Thyroid gland (tissue), 4 donors: ENCODE measurements at regions not wholly inside any gene's neighbourhood (a gene's known extent, or its start where the extent isn't known, plus 50 kb on each side); places are given as distances from the start of the nearest gene placed in this dataset.
A peak's percentile ranks its signal among the peaks of the same experiment; 100 is the strongest.
"Not testable (repeated sequence)": the region's sequence is repeated elsewhere in the genome, so short reads cannot be mapped to it uniquely, and the experiment has no call there.

Source experiments
- DNase-seq, 2 donors: peaks; one replicate each; pipeline ENCODE4 v3.0.0-alpha.2; 2019
- H3K27ac ChIP-seq, 3 donors: fragments of 200-600 bp; sonication (generic); 1 replicate in 2 of 3; 2 replicates in 1 of 3; pipeline ENCODE4 v1.5.1; 2016 to 2019; ENCODE audit warnings: mild to moderate bottlenecking in 1 of 3, moderate library complexity in 1 of 3
- H3K27me3 ChIP-seq: fragments of 200-600 bp; sonication (generic); one replicate; pipeline ENCODE4 v1.5.1; 2019
- H3K36me3 ChIP-seq, 2 donors: fragments of 200-600 bp; sonication (generic); one replicate each; pipeline ENCODE4 v1.5.1; 2016 to 2019
- H3K4me1 ChIP-seq, 2 donors: fragments of 200-600 bp; sonication (generic); one replicate each; pipeline ENCODE4 v1.5.1; 2017 to 2019
- H3K4me3 ChIP-seq, 3 donors: fragments of 200-600 bp; sonication (generic); replicated peaks in 1 of 3; 1 replicate in 2 of 3; 2 replicates in 1 of 3; pipeline ENCODE4 v1.5.1; 2016; ENCODE audit warnings: mild to moderate bottlenecking in 1 of 3
- H3K9me3 ChIP-seq: fragments of 200-600 bp; sonication (generic); one replicate; pipeline ENCODE4 v1.5.1; 2017
- POLR2A ChIP-seq, 2 donors: fragments of 450-650 bp; IDR thresholded peaks; one replicate each; pipeline ENCODE4 v1.6.1; 2017; ENCODE audit warnings: antibody characterized with exemption in 2 of 2, mild to moderate bottlenecking in 2 of 2, moderate library complexity in 1 of 2
- WGBS, 2 donors: methylation state at CpG; one replicate each; pipeline ENCODE4 v1.1.5; 2017; 5-methylcytosine and 5-hydroxymethylcytosine counted together
- intact Hi-C: fragments of 100-400 bp; cut with DNase I; formaldehyde crosslinking; loops from one replicate; pipeline ENCODE4 v1.15.1; 2023
- TF ChIP-seq, protein P1 (sequence below), 6 experiments: fragments of 200-600 bp in 3 of 6; fragments of 450-650 bp in 3 of 6; sonication (generic) in 3 of 6; IDR thresholded peaks; one replicate each; pipeline ENCODE4 v1.5.1; 2016 to 2019; ENCODE audit warnings: antibody characterized with exemption in 6 of 6, mild to moderate bottlenecking in 2 of 6, inconsistent platforms in 1 of 6, moderate library complexity in 1 of 6

DNA sequence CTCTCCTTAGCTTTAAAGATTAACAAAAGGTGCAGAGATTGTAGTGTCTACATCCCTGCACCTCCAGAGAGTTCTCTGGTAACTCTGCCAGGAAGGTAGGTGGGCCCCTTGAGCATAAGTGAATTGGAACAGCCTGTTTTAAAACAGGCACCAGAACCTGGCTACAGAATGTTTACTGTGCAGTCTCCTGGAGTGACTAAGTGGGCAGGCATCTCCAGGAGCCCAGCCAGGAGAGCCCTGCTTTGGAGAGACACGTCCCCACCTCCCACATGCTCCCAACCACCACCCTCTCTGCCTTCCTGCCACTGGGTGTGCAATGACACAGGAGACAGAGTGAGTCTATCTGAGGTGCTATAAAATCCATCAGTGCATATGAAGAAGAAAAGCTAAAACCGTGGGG, 110.3 kb upstream of the EYA4 start:
- WGBS, 2 donors, result 37 to 56% methylated on average over 2 of the region's 2 CpGs
- H3K27ac ChIP-seq, result no peak overlapping the region
- intact Hi-C loops, result no loop called here
- no peak overlapping the region for H3K4me3 ChIP-seq
- no peaks in the 10 kb centered on the region for H3K36me3 ChIP-seq
- no peaks in the 10 kb centered on the region for H3K27me3 ChIP-seq
- H3K4me1 ChIP-seq, result peaks cover 6 to 10% of the 10 kb centered on the region in 2 donors
- TF ChIP-seq, protein P1, sequence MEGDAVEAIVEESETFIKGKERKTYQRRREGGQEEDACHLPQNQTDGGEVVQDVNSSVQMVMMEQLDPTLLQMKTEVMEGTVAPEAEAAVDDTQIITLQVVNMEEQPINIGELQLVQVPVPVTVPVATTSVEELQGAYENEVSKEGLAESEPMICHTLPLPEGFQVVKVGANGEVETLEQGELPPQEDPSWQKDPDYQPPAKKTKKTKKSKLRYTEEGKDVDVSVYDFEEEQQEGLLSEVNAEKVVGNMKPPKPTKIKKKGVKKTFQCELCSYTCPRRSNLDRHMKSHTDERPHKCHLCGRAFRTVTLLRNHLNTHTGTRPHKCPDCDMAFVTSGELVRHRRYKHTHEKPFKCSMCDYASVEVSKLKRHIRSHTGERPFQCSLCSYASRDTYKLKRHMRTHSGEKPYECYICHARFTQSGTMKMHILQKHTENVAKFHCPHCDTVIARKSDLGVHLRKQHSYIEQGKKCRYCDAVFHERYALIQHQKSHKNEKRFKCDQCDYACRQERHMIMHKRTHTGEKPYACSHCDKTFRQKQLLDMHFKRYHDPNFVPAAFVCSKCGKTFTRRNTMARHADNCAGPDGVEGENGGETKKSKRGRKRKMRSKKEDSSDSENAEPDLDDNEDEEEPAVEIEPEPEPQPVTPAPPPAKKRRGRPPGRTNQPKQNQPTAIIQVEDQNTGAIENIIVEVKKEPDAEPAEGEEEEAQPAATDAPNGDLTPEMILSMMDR (IDR thresholded peaks at IDR 0.05), result peak in 2 of 6 experiments; percentile 17 to 27
- no peak for TF ChIP-seq POLR2A (IDR thresholded peaks at IDR 0.05)
- peak; percentile 83 to 92 for DNase-seq
- no peaks in the 10 kb centered on the region for H3K9me3 ChIP-seq

DNA sequence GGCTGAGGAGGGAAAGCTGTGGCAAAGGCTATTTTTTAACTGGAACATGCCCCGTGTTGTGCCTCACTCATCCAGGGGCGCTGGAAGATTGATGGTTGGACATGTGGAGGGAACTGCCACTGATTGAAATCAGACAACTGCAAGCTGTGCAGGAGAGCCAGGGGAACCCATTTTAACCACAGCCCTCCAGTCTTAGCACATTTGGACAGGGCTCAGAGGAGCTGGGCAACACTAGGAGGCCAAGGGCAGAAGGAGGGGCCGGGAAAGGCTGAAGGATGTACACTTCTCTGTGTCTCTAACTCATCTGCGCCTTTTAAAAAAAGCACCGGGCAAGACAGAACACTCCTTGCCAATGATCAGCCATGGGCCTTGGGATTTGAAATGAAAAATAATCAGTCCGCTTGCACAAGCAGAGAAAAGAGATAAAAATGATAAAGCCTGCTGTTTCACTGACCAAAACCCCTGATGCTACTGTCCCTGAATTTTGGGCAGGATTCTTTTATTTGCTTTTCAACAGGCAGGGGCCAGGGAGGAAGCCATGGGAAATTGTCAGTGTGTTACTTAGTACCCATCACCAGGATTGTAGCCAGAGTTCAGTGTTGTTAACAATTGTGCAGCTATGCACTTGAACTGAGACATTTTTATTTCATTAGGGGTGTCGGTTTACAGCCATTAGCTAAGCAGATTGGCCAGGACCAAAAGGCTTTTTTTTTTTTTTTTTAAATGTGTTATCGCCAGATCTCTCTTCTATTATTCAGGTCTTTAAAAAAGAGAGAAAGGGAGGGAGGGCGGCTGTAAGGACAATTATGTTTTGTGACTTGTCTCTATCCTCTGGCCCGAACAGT, 109.3 kb upstream of the EYA4 start:
- peak overlapping the region in 1 of 3 donors; percentile 20 for H3K27ac ChIP-seq
- WGBS, 2 donors, result 77 to 90% methylated on average over 10 of the region's 10 CpGs

DNA sequence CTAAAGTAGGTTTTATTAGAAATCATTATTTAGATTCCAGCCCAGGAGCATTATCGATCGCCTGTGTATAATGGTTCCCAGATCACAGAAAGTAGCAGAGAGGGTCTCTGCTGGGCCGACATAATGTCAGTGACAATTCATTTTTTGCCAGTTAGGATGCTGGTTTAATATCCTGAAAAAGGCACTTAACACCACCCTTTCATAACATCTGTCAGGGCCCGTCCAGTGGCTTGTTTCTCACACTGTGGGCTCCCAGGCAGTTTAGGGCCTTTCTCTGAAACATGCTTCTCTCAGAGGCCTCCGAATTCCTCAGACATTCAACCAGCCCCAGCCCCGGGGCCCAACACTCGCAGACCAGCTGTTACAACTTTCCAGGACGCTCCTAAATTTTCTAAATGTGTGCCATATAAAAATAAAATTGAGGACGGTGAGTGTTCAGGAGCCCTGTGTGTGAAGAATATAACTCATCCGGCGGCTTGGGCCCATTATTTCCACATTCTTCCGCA, 108.6 kb upstream of the EYA4 start:
- no peak overlapping the region for H3K27ac ChIP-seq
- WGBS, 2 donors, result 88 to 89% methylated on average over 12 of the region's 12 CpGs
- TF ChIP-seq, protein P1 (IDR thresholded peaks at IDR 0.05), result no peak

More for the DNA sequence above, 109.3 kb upstream of the EYA4 start:
- no peak overlapping the region for H3K4me3 ChIP-seq
- TF ChIP-seq, protein P1 (IDR thresholded peaks at IDR 0.05), result no peak
- no peak for TF ChIP-seq POLR2A (IDR thresholded peaks at IDR 0.05)
- intact Hi-C loops, result no loop called here
- no peaks in the 10 kb centered on the region for H3K27me3 ChIP-seq
- no peak for DNase-seq
- peaks cover 10 to 18% of the 10 kb centered on the region in 2 donors for H3K4me1 ChIP-seq
- H3K36me3 ChIP-seq, result no peaks in the 10 kb centered on the region
- no peaks in the 10 kb centered on the region for H3K9me3 ChIP-seq

DNA sequence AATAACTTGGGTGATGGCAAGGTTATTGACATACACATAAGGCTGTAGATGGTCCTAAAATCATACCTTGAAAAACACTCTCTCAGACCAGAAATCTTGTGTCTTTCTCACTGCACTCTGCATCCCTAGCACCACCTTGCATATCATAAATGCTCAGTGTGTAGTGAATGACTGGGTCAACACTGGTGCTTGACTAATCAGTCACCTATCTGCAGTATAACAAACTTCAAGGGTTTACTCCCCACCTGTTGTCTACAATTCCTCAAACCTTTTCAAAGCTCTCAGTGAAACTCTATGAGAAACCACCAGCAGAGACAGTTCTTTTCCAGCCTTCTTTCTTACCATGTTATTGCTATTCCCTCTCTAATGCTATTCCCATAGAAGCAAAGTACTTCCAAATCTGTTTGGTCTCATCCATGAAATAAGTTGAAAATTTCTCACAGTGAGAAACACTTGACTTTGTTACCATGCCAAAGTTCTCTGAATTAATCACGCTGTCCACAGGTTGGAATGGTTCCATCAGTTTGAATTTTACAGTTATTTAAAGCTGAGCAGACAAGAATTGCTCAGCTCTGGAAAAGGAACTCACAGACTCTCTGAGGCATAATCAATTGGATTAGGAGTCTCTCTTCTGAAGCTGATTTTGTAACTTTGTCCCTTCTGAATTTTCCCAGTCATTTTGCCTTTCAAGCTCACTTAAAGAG, 104.8 kb upstream of the EYA4 start:
- H3K27ac ChIP-seq, result no peak overlapping the region
- H3K4me3 ChIP-seq, result no peak overlapping the region
- H3K9me3 ChIP-seq, result no peaks in the 10 kb centered on the region
- peaks cover 3 to 11% of the 10 kb centered on the region in 2 donors for H3K4me1 ChIP-seq
- no peak for DNase-seq
- 6 to 22% methylated on average over 1 of the region's 1 CpG for WGBS, 2 donors
- no peaks in the 10 kb centered on the region for H3K36me3 ChIP-seq
- intact Hi-C loops, result no loop called here
- H3K27me3 ChIP-seq, result no peaks in the 10 kb centered on the region
- TF ChIP-seq, protein P1 (IDR thresholded peaks at IDR 0.05), result no peak
- no peak for TF ChIP-seq POLR2A (IDR thresholded peaks at IDR 0.05)

More for the DNA sequence above, 108.6 kb upstream of the EYA4 start:
- no peak for DNase-seq
- intact Hi-C loops, result no loop called here
- Histone ChIP-seq H3K9me3 (no peaks in the 10 kb centered on the region), H3K4me1 (peaks cover 10 to 21% of the 10 kb centered on the region in 2 donors), H3K27me3 (no peaks in the 10 kb centered on the region), H3K4me3 (no peak overlapping the region), H3K36me3 (no peaks in the 10 kb centered on the region)

DNA sequence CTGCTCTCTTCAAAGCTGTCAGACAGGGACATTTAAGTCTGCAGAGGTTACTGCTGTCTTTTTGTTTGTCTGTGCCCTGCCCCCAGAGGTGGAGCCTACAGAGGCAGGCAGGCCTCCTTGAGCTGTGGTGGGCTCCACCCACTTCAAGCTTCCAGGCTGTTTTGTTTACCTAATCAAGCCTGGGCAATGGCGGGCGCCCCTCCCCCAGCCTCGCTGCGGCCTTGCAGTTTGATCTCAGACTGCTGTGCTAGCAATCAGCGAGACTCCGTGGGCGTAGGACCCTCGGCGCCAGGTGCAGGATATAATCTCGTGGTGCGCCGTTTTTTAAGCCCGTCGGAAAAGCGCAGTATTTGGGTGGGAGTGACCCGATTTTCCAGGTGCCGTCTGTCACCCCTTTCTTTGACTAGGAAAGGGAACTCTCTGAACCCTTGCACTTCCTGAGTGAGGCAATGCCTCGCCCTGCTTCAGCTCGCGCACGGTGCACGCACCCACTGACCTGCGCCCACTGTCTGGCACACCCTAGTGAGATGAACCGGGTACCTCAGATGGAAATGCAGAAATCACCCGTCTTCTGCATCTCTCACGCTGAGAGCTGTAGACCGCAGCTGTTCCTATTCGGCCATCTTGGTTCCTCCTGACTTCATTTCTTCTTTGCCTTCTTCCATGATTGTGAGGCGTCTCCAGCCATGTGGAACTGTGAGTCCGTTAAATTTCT, 93.5 kb upstream of the EYA4 start:
- H3K27me3 ChIP-seq, intact Hi-C loops, H3K9me3 ChIP-seq, H3K27ac ChIP-seq, H3K36me3 ChIP-seq, DNase-seq, H3K4me1 ChIP-seq, H3K4me3 ChIP-seq: not testable (repeated sequence)
- WGBS, 2 donors, result 91 to 94% methylated on average over 28 to 30 of the region's 30 CpGs
